ENCODE measurements at regions not wholly inside any gene's neighbourhood (a gene's known extent, or its start where the extent isn't known, plus 50 kb on each side); places are given as distances from the start of the nearest gene placed in this dataset.

- H3K9me3 ChIP-seq (ENCODE audit: control insufficient read depth, insufficient read depth, low read depth, low read length), result no peaks in the 10 kb centered on the region
- no peaks in the 10 kb centered on the region for H3K36me3 ChIP-seq (ENCODE audit: control insufficient read depth, insufficient read depth, low read length)
- no TSS peak for BruUV-seq (replicated peaks)
- H3K4me1 ChIP-seq (ENCODE audit: control insufficient read depth, insufficient read depth, low read length), result no peaks in the 10 kb centered on the region
- no peaks in the 10 kb centered on the region for H3K27me3 ChIP-seq (ENCODE audit: control insufficient read depth, insufficient read depth, low read length)
- ChIA-PET POLR2A (no interaction called here), CTCF (no interaction called here)
- intact Hi-C loops (cut with micrococcal nuclease; ENCODE audit: unreplicated experiment), result no loop called here
- H3K27ac ChIP-seq (ENCODE audit: low read length), result no peak overlapping the region
- in situ Hi-C loops (cut with HindIII; ENCODE audit: low pct_unique_long_range_greater_than_20kb, low sequenced_read_pairs), result no loop called here
- H3K4me3 ChIP-seq (ENCODE audit: low read depth in 2 of 2, low read length in 2 of 2), result no peak overlapping the region
- DNase-seq (ENCODE audit: low read depth, low spot score), result no peak
- TF ChIP-seq TCF7L2 (IDR thresholded peaks at IDR 0.05; ENCODE audit: low read depth, low read length) (no peak), REST (IDR thresholded peaks at IDR 0.05; ENCODE audit: insufficient read depth in 1 of 2, low read depth in 2 of 2, low read length in 1 of 2) (no peak), POLR2AphosphoS5 (IDR thresholded peaks at IDR 0.05; ENCODE audit: low read depth, low read length) (no peak), SIN3A (IDR thresholded peaks at IDR 0.05; ENCODE audit: borderline replicate concordance, insufficient read depth, low read depth, low read length) (no peak)
- TF ChIP-seq, protein P1, sequence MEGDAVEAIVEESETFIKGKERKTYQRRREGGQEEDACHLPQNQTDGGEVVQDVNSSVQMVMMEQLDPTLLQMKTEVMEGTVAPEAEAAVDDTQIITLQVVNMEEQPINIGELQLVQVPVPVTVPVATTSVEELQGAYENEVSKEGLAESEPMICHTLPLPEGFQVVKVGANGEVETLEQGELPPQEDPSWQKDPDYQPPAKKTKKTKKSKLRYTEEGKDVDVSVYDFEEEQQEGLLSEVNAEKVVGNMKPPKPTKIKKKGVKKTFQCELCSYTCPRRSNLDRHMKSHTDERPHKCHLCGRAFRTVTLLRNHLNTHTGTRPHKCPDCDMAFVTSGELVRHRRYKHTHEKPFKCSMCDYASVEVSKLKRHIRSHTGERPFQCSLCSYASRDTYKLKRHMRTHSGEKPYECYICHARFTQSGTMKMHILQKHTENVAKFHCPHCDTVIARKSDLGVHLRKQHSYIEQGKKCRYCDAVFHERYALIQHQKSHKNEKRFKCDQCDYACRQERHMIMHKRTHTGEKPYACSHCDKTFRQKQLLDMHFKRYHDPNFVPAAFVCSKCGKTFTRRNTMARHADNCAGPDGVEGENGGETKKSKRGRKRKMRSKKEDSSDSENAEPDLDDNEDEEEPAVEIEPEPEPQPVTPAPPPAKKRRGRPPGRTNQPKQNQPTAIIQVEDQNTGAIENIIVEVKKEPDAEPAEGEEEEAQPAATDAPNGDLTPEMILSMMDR (IDR thresholded peaks at IDR 0.05), result no peak
- ATAC-seq, result no peak
Observed at GRCh38 chr4:54898656-54899340, 226.6 kb downstream of the KDR start.

DNA sequence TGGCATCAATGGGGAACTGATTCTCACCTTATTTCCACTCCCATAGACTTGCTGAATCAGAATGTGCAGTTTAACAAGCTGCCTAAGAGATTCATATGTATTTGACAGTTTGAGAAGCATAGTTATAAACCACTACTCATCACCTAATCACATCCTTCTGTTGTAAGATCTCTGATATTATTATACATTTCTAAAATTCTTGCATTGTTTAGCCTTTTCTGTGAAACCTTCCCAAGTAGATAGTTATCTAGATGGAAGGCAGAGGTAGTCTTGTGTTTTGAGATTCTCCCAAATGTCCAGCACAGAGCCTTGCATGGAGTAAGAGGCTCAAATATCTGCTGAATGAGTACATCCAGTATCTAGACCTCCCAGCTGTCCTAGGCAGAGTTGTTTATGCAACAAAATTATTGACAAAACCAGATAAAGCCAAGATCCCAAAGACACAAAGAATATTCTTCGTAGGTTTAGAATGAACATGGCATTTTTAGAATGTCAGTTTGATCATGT is 227.3 kb downstream of the KDR start:
- TF ChIP-seq REST (IDR thresholded peaks at IDR 0.05; ENCODE audit: insufficient read depth in 1 of 2, low read depth in 2 of 2, low read length in 1 of 2) (no peak), TCF7L2 (IDR thresholded peaks at IDR 0.05; ENCODE audit: low read depth, low read length) (no peak), POLR2AphosphoS5 (IDR thresholded peaks at IDR 0.05; ENCODE audit: low read depth, low read length) (no peak), SIN3A (IDR thresholded peaks at IDR 0.05; ENCODE audit: borderline replicate concordance, insufficient read depth, low read depth, low read length) (no peak)
- TF ChIP-seq, protein P1 (IDR thresholded peaks at IDR 0.05), result no peak
- Histone ChIP-seq H3K9me3 (ENCODE audit: control insufficient read depth, insufficient read depth, low read depth, low read length) (no peaks in the 10 kb centered on the region), H3K4me3 (ENCODE audit: low read depth in 2 of 2, low read length in 2 of 2) (no peak overlapping the region), H3K4me1 (ENCODE audit: control insufficient read depth, insufficient read depth, low read length) (no peaks in the 10 kb centered on the region), H3K27ac (ENCODE audit: low read length) (no peak overlapping the region), H3K36me3 (ENCODE audit: control insufficient read depth, insufficient read depth, low read length) (no peaks in the 10 kb centered on the region), H3K27me3 (ENCODE audit: control insufficient read depth, insufficient read depth, low read length) (no peaks in the 10 kb centered on the region)
- intact Hi-C loops (cut with micrococcal nuclease; ENCODE audit: unreplicated experiment), result no loop called here
- in situ Hi-C loops (cut with HindIII; ENCODE audit: low pct_unique_long_range_greater_than_20kb, low sequenced_read_pairs), result no loop called here
- BruUV-seq (replicated peaks), result no TSS peak
- POLR2A ChIA-PET, result no interaction called here
- no peak for ATAC-seq
- no peak for DNase-seq (ENCODE audit: low read depth, low spot score)
- CTCF ChIA-PET, result no interaction called here

All from Panc1 (cell line).